Keratinocyte (primary cell): ENCODE measurements at regions not wholly inside any gene's neighbourhood (a gene's known extent, or its start where the extent isn't known, plus 50 kb on each side); places are given as distances from the start of the nearest gene placed in this dataset.

Source experiments
- DNase-seq: peaks from one replicate; pipeline ENCODE4 v3.0.0-alpha.2; 2011; ENCODE audit warnings: low read depth, missing footprints, low spot score
- FAIRE-seq: peaks from 2 replicates; lab custom pipeline; 2011; peaks lifted over from hg19 to GRCh38; lab: Jason Lieb, UNC
- H2AFZ ChIP-seq: 2 replicates; pipeline ENCODE4 v1.6.0; 2012; ENCODE audit warnings: low read length, control low read depth, inconsistent platforms; ENCODE audit not compliant: control insufficient read depth
- H3K27ac ChIP-seq: 2 replicates; pipeline ENCODE4 v1.5.1; 2011; ENCODE audit warnings: low read length; ENCODE audit not compliant: control insufficient read depth, insufficient read depth
- H3K27me3 ChIP-seq: 3 replicates; pipeline ENCODE4 v1.6.0; 2011; ENCODE audit warnings: low read length; ENCODE audit not compliant: control insufficient read depth, insufficient read depth; ENCODE audit errors: extremely low read depth
- H3K36me3 ChIP-seq, 2 experiments: 2 replicates in 1 of 2; 3 replicates in 1 of 2; pipeline ENCODE4 v1.5.1; 2011; ENCODE audit warnings: low read length in 2 of 2, mild to moderate bottlenecking in 1 of 2; ENCODE audit not compliant: control insufficient read depth in 2 of 2, insufficient read depth in 2 of 2; ENCODE audit errors: extremely low read depth in 1 of 2
- H3K4me1 ChIP-seq: 3 replicates; pipeline ENCODE4 v1.5.1; 2011; ENCODE audit warnings: low read length; ENCODE audit not compliant: control insufficient read depth, insufficient read depth; ENCODE audit errors: extremely low read depth
- H3K4me2 ChIP-seq: 3 replicates; pipeline ENCODE4 v1.6.0; 2011; ENCODE audit warnings: low read depth, low read length; ENCODE audit not compliant: control insufficient read depth, insufficient read depth; ENCODE audit errors: extremely low read depth
- H3K4me3 ChIP-seq, 3 experiments: fragments of 200-600 bp in 1 of 3; sonication (generic) in 1 of 3; 2 replicates in 2 of 3; 3 replicates in 1 of 3; pipeline ENCODE4 v1.5.1; 2011 to 2016; ENCODE audit warnings: low read length in 3 of 3, mild to moderate bottlenecking in 3 of 3, control low read depth in 2 of 3, inconsistent platforms in 1 of 3, low read depth in 1 of 3, mixed read lengths in 1 of 3, mixed run types in 1 of 3, moderate library complexity in 1 of 3; ENCODE audit not compliant: control insufficient read depth in 2 of 3, insufficient read depth in 2 of 3; ENCODE audit errors: extremely low read depth in 1 of 3
- H3K79me2 ChIP-seq: 2 replicates; pipeline ENCODE4 v1.6.0; 2012; ENCODE audit warnings: low read length; ENCODE audit not compliant: control insufficient read depth, insufficient read depth
- H3K9ac ChIP-seq: 3 replicates; pipeline ENCODE4 v1.6.0; 2011; ENCODE audit warnings: low read length; ENCODE audit not compliant: control insufficient read depth, insufficient read depth; ENCODE audit errors: extremely low read depth
- H3K9me1 ChIP-seq: 3 replicates; pipeline ENCODE4 v1.6.0; 2011; ENCODE audit warnings: low read length; ENCODE audit not compliant: control insufficient read depth, insufficient read depth; ENCODE audit errors: extremely low read depth
- H3K9me3 ChIP-seq: 2 replicates; pipeline ENCODE4 v1.5.1; 2012; ENCODE audit warnings: low read depth, low read length; ENCODE audit not compliant: control insufficient read depth
- H4K20me1 ChIP-seq: 3 replicates; pipeline ENCODE4 v1.6.0; 2011; ENCODE audit warnings: low read length; ENCODE audit not compliant: control insufficient read depth, insufficient read depth; ENCODE audit errors: extremely low read depth
- EZH2 ChIP-seq: IDR thresholded peaks from one replicate; pipeline ENCODE4 v1.6.1; 2012; ENCODE audit warnings: inconsistent platforms, mild to moderate bottlenecking, low read length, moderate library complexity
- dilution Hi-C: fragments of 300-500 bp; cut with MboI; formaldehyde crosslinking; loops from one replicate; pipeline ENCODE4 v1.7.0; 2020; ENCODE audit warnings: low sequenced_read_pairs; ENCODE audit not compliant: extremely low pct_ligation_motif_present
- TF ChIP-seq, protein P1 (sequence below), 3 experiments: IDR thresholded peaks in 1 of 3; conservative IDR thresholded peaks in 1 of 3; optimal IDR thresholded peaks in 1 of 3; 2 replicates in 2 of 3; 3 replicates in 1 of 3; pipeline versions ENCODE3 to v1.5.1; 2011; ENCODE audit warnings: low read length in 3 of 3, mild to moderate bottlenecking in 3 of 3, moderate library complexity in 2 of 3, control low read depth in 1 of 3, inconsistent platforms in 1 of 3; ENCODE audit not compliant: insufficient read depth in 2 of 3; ENCODE audit errors: extremely low read depth in 1 of 3

DNA sequence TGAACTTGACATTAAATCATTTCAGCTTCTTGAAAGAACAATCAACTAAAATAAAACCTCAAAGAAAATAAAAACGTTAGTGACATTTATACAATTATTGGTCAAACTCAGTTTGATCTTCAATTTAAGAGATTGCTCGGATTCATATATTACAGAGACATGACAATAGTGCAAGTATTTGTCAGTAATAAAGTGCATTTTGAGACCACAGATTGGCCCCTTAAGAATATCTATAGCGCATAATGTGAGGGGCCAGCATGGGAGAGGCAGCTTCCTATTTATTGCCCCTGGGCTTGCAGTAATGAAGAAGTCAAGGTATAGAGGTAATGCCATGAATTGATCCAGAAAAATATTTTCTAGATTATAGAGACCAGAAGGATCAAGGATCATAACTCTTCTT lies 552.3 kb downstream of the VRK1 start:
- Histone ChIP-seq H3K4me2 (no peak overlapping the region), H3K79me2 (no peaks in the 10 kb centered on the region), H3K4me1 (no peaks in the 10 kb centered on the region), H3K9ac (no peak overlapping the region), H3K9me1 (no peaks in the 10 kb centered on the region), H3K4me3 (no peak overlapping the region), H2AFZ (no peak overlapping the region), H3K9me3 (no peaks in the 10 kb centered on the region), H3K27me3 (no peaks in the 10 kb centered on the region), H4K20me1 (no peaks in the 10 kb centered on the region), H3K27ac (no peak overlapping the region), H3K36me3 (no peaks in the 10 kb centered on the region)
- dilution Hi-C loops = no loop called here
- TF ChIP-seq EZH2 = no peak
- TF ChIP-seq, protein P1, sequence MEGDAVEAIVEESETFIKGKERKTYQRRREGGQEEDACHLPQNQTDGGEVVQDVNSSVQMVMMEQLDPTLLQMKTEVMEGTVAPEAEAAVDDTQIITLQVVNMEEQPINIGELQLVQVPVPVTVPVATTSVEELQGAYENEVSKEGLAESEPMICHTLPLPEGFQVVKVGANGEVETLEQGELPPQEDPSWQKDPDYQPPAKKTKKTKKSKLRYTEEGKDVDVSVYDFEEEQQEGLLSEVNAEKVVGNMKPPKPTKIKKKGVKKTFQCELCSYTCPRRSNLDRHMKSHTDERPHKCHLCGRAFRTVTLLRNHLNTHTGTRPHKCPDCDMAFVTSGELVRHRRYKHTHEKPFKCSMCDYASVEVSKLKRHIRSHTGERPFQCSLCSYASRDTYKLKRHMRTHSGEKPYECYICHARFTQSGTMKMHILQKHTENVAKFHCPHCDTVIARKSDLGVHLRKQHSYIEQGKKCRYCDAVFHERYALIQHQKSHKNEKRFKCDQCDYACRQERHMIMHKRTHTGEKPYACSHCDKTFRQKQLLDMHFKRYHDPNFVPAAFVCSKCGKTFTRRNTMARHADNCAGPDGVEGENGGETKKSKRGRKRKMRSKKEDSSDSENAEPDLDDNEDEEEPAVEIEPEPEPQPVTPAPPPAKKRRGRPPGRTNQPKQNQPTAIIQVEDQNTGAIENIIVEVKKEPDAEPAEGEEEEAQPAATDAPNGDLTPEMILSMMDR (optimal IDR thresholded peaks at IDR 0.05 in 1 of 3, IDR thresholded peaks at IDR 0.05 in 1 of 3, conservative IDR thresholded peaks at IDR 0.05 in 1 of 3; ENCODE audit: extremely low read depth in 1 of 3, insufficient read depth in 2 of 3, low read length in 3 of 3) = no peak
- FAIRE-seq (no peak), DNase-seq (no peak)

DNA sequence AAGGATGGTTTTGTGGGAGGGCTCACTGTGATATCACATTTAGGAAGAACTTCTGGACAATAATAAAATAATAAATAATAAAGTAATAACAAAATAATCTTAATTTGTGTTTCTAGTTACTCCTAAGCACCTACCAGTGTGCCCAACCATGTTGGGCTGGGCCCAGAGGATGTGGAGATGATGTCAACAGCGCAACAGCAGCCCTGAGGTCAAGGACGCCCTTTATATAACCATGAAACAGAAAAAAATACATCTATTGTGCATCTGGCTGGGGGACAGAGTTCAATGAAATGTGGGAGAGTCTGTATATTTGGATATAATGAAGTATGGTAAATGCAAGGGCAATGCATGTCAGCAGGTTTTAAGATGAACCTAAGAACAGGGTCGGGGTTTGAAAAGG lies 552.8 kb downstream of the VRK1 start:
- DNase-seq = no peak
- Histone ChIP-seq H4K20me1 (no peaks in the 10 kb centered on the region), H3K36me3 (no peaks in the 10 kb centered on the region), H3K9ac (no peak overlapping the region), H3K27ac (no peak overlapping the region), H3K79me2 (no peaks in the 10 kb centered on the region), H3K4me1 (no peaks in the 10 kb centered on the region), H3K4me3 (no peak overlapping the region), H2AFZ (no peak overlapping the region), H3K4me2 (no peak overlapping the region), H3K9me3 (no peaks in the 10 kb centered on the region), H3K9me1 (no peaks in the 10 kb centered on the region), H3K27me3 (no peaks in the 10 kb centered on the region)
- no peak for FAIRE-seq
- dilution Hi-C loops = no loop called here
- TF ChIP-seq, protein P1 (optimal IDR thresholded peaks at IDR 0.05 in 1 of 3, IDR thresholded peaks at IDR 0.05 in 1 of 3, conservative IDR thresholded peaks at IDR 0.05 in 1 of 3; ENCODE audit: extremely low read depth in 1 of 3, insufficient read depth in 2 of 3, low read length in 3 of 3) = no peak
- TF ChIP-seq EZH2 = no peak
